CD4-positive, CD25-positive, alpha-beta regulatory T cell (primary cell): ENCODE measurements at regions not wholly inside any gene's neighbourhood (a gene's known extent, or its start where the extent isn't known, plus 50 kb on each side); places are given as distances from the start of the nearest gene placed in this dataset.
"Not testable (repeated sequence)": the region's sequence is repeated elsewhere in the genome, so short reads cannot be mapped to it uniquely, and the experiment has no call there.

ENCODE experiments used
- ATAC-seq, 2 donors: fragments of 150-1000 bp; cut with Tn5 transposase; one replicate each; pipeline ENCODE4 v1.10.0; 2021; ENCODE audit warnings: low read depth in 2 of 2, moderate number of reproducible peaks in 2 of 2, moderate library complexity in 1 of 2
- DNase-seq, 3 donors: peaks; one replicate each; pipeline versions ENCODE4 v3.0.0 to v3.0.0-alpha.2; 2012 to 2022; ENCODE audit warnings: mixed read lengths in 1 of 3
- H3K27ac ChIP-seq: one replicate; pipeline ENCODE4 v1.7.0; 2013; ENCODE audit warnings: mild to moderate bottlenecking, low read length; ENCODE audit not compliant: insufficient read depth, poor library complexity, severe bottlenecking
- H3K27me3 ChIP-seq: one replicate; pipeline ENCODE4 v1.7.0; 2013; ENCODE audit warnings: low read length; ENCODE audit not compliant: control insufficient read depth, insufficient read depth
- H3K36me3 ChIP-seq: one replicate; pipeline ENCODE4 v1.7.0; 2013; ENCODE audit warnings: mild to moderate bottlenecking, low read length, moderate library complexity; ENCODE audit not compliant: control insufficient read depth, insufficient read depth
- H3K4me1 ChIP-seq: 2 replicates; pipeline ENCODE4 v1.7.0; 2013; ENCODE audit warnings: mild to moderate bottlenecking, low read length; ENCODE audit not compliant: insufficient read depth, control insufficient read depth, poor library complexity, severe bottlenecking
- H3K4me3 ChIP-seq: one replicate; pipeline ENCODE4 v1.7.0; 2013; ENCODE audit warnings: low read depth, mild to moderate bottlenecking, low read length, moderate library complexity
- H3K9me3 ChIP-seq, 2 experiments: 1 replicate in 1 of 2; 2 replicates in 1 of 2; pipeline ENCODE4 v1.7.0; 2013; ENCODE audit warnings: low read length in 2 of 2, mild to moderate bottlenecking in 1 of 2, moderate library complexity in 1 of 2; ENCODE audit not compliant: control insufficient read depth in 2 of 2
- H3K27ac Mint-ChIP-seq, 3 donors: one replicate each; pipeline ENCODE4 v1.8.0; 2020 to 2022; ENCODE audit warnings: mild to moderate bottlenecking in 3 of 3, mixed read lengths in 3 of 3, moderate library complexity in 2 of 3
- H3K27me3 Mint-ChIP-seq: one replicate; pipeline ENCODE4 v1.8.0; 2022; ENCODE audit warnings: mild to moderate bottlenecking, mixed read lengths
- H3K36me3 Mint-ChIP-seq: one replicate; pipeline ENCODE4 v1.8.0; 2020; ENCODE audit warnings: mixed read lengths
- H3K4me1 Mint-ChIP-seq, 4 donors: one replicate each; pipeline ENCODE4 v1.8.0; 2020 to 2022; ENCODE audit warnings: mixed read lengths in 4 of 4, mild to moderate bottlenecking in 1 of 4
- H3K4me3 Mint-ChIP-seq, 4 donors: one replicate each; pipeline ENCODE4 v1.8.0; 2020 to 2022; ENCODE audit warnings: mild to moderate bottlenecking in 4 of 4, mixed read lengths in 4 of 4, moderate library complexity in 3 of 4
- H3K9me3 Mint-ChIP-seq, 7 donors: one replicate each; pipeline ENCODE4 v1.8.0; 2020 to 2022; ENCODE audit warnings: mixed read lengths in 7 of 7, mild to moderate bottlenecking in 3 of 7, moderate library complexity in 2 of 7

- H3K9me3 ChIP-seq, H3K4me1 Mint-ChIP-seq, H3K27ac Mint-ChIP-seq, H3K4me3 ChIP-seq, H3K4me1 ChIP-seq, DNase-seq, H3K36me3 Mint-ChIP-seq, ATAC-seq, H3K36me3 ChIP-seq, H3K4me3 Mint-ChIP-seq, H3K27me3 ChIP-seq, H3K27ac ChIP-seq, H3K27me3 Mint-ChIP-seq: not testable (repeated sequence)
- peaks cover 0 to 16% (median 7%) of the 10 kb centered on the region in 7 donors for H3K9me3 Mint-ChIP-seq
Measured at GRCh38 chr21:28035692-28036091, 957.0 kb downstream of the LTN1 start.

GRCh38 chr21:28034916-28035315, 957.8 kb downstream of the LTN1 start:
- H3K36me3 ChIP-seq, H3K27me3 Mint-ChIP-seq, H3K4me1 Mint-ChIP-seq, H3K27ac ChIP-seq, H3K27ac Mint-ChIP-seq, H3K4me3 ChIP-seq, H3K9me3 ChIP-seq, ATAC-seq, DNase-seq, H3K4me3 Mint-ChIP-seq, H3K27me3 ChIP-seq, H3K36me3 Mint-ChIP-seq, H3K4me1 ChIP-seq: not testable (repeated sequence)
- H3K9me3 Mint-ChIP-seq: peaks cover 0 to 14% (median 8%) of the 10 kb centered on the region in 7 donors

- not testable (repeated sequence) for H3K4me1 Mint-ChIP-seq, H3K27ac ChIP-seq, DNase-seq, H3K9me3 ChIP-seq, H3K27me3 ChIP-seq, ATAC-seq, H3K4me3 ChIP-seq, H3K4me1 ChIP-seq, H3K4me3 Mint-ChIP-seq, H3K36me3 Mint-ChIP-seq, H3K36me3 ChIP-seq, H3K27ac Mint-ChIP-seq, H3K27me3 Mint-ChIP-seq
- peaks cover 0 to 15% (median 10%) of the 10 kb centered on the region in 7 donors for H3K9me3 Mint-ChIP-seq
Measured at GRCh38 chr21:28034334-28034733, 958.3 kb downstream of the LTN1 start.

- H3K36me3 ChIP-seq, H3K9me3 ChIP-seq, H3K4me3 ChIP-seq, H3K36me3 Mint-ChIP-seq, ATAC-seq, H3K4me3 Mint-ChIP-seq, DNase-seq, H3K27ac Mint-ChIP-seq, H3K27me3 Mint-ChIP-seq, H3K27ac ChIP-seq, H3K4me1 Mint-ChIP-seq, H3K27me3 ChIP-seq, H3K4me1 ChIP-seq: not testable (repeated sequence)
- H3K9me3 Mint-ChIP-seq: peaks cover 0 to 15% (median 6%) of the 10 kb centered on the region in 7 donors
Measured at GRCh38 chr21:28032652-28033051, 960.0 kb downstream of the LTN1 start.

GRCh38 chr21:28031066-28031465, 961.6 kb downstream of the LTN1 start:
- not testable (repeated sequence) for H3K27me3 Mint-ChIP-seq

GRCh38 chr21:28025111-28025510, 967.6 kb downstream of the LTN1 start:
- Histone ChIP-seq H3K36me3 (no peaks in the 10 kb centered on the region), H3K27ac (no peak overlapping the region), H3K27me3 (no peaks in the 10 kb centered on the region), H3K4me3 (no peak overlapping the region), H3K4me1 (no peaks in the 10 kb centered on the region), H3K9me3 (no peaks in the 10 kb centered on the region)
- Mint-ChIP-seq H3K36me3 (no peaks in the 10 kb centered on the region), H3K27ac (no peak overlapping the region), H3K9me3 (peaks cover 0 to 6% (median 5%) of the 10 kb centered on the region in 7 donors), H3K27me3 (no peaks in the 10 kb centered on the region), H3K4me1 (no peaks in the 10 kb centered on the region), H3K4me3 (no peak overlapping the region)
- ATAC-seq (no peak), DNase-seq (no peak)

More at GRCh38 chr21:28031066-28031465, 961.6 kb downstream of the LTN1 start:
- not testable (repeated sequence) for H3K27ac ChIP-seq, H3K27ac Mint-ChIP-seq, H3K4me1 ChIP-seq, H3K27me3 ChIP-seq, H3K36me3 Mint-ChIP-seq, DNase-seq, H3K4me1 Mint-ChIP-seq, H3K4me3 ChIP-seq, H3K4me3 Mint-ChIP-seq, H3K9me3 ChIP-seq, ATAC-seq, H3K36me3 ChIP-seq
- H3K9me3 Mint-ChIP-seq: peaks cover 0 to 15% (median 6%) of the 10 kb centered on the region in 7 donors

- H3K27me3 Mint-ChIP-seq: no peaks in the 10 kb centered on the region
- DNase-seq (no peak), ATAC-seq (no peak)
- H3K27me3 ChIP-seq: no peaks in the 10 kb centered on the region
- H3K9me3 Mint-ChIP-seq: peaks cover 0 to 7% (median 0%) of the 10 kb centered on the region in 7 donors
- H3K4me3 Mint-ChIP-seq: no peak overlapping the region
- H3K27ac Mint-ChIP-seq: no peak overlapping the region
- H3K4me1 ChIP-seq: no peaks in the 10 kb centered on the region
- H3K4me1 Mint-ChIP-seq: no peaks in the 10 kb centered on the region
- no peak overlapping the region for H3K4me3 ChIP-seq
- no peaks in the 10 kb centered on the region for H3K9me3 ChIP-seq
- no peaks in the 10 kb centered on the region for H3K36me3 Mint-ChIP-seq
- no peaks in the 10 kb centered on the region for H3K36me3 ChIP-seq
- H3K27ac ChIP-seq: no peak overlapping the region
Measured at GRCh38 chr21:28018741-28019669, 973.7 kb downstream of the LTN1 start.

- no peaks in the 10 kb centered on the region for H3K9me3 ChIP-seq
- no peaks in the 10 kb centered on the region for H3K27me3 ChIP-seq
- no peak overlapping the region for H3K27ac Mint-ChIP-seq
- H3K36me3 Mint-ChIP-seq: no peaks in the 10 kb centered on the region
- no peak for ATAC-seq
- H3K27ac ChIP-seq: no peak overlapping the region
- H3K4me1 Mint-ChIP-seq: no peaks in the 10 kb centered on the region
- no peaks in the 10 kb centered on the region for H3K27me3 Mint-ChIP-seq
- no peaks in the 10 kb centered on the region for H3K36me3 ChIP-seq
- no peak overlapping the region for H3K4me3 Mint-ChIP-seq
- no peaks in the 10 kb centered on the region for H3K4me1 ChIP-seq
- H3K4me3 ChIP-seq: no peak overlapping the region
- DNase-seq: no peak
- peaks cover 0 to 7% (median 0%) of the 10 kb centered on the region in 7 donors for H3K9me3 Mint-ChIP-seq
Measured at GRCh38 chr21:28018213-28018612, 974.5 kb downstream of the LTN1 start.
